AG04449 (cell line): ENCODE measurements at regions not wholly inside any gene's neighbourhood (a gene's known extent, or its start where the extent isn't known, plus 50 kb on each side); places are given as distances from the start of the nearest gene placed in this dataset.

Experiments
- CTCF ChIA-PET: fragments of 350-600 bp; formaldehyde crosslinking; extraction: SDS; loops from one replicate; lab custom pipeline; 2021; ENCODE audit warnings: antibody characterized with exemption; lab: Yijun Ruan, JAX
- POLR2A ChIA-PET: fragments of 400-600, 350-600 bp; formaldehyde crosslinking; extraction: SDS; loops from one replicate; lab custom pipeline; 2020; ENCODE audit warnings: antibody characterized with exemption, inconsistent platforms; lab: Yijun Ruan, JAX
- DNase-seq: peaks from one replicate; pipeline ENCODE4 v3.0.0-alpha.2; 2010; ENCODE audit warnings: low read depth, low spot score
- H3K4me3 ChIP-seq: 2 replicates; pipeline ENCODE4 v1.5.1; 2011; ENCODE audit warnings: low read depth, mild to moderate bottlenecking, control low read depth, low read length
- CTCF ChIP-seq: IDR thresholded peaks from one replicate; pipeline ENCODE4 v1.5.1; 2011; ENCODE audit warnings: mild to moderate bottlenecking, moderate library complexity, low read length, control low read depth, inconsistent platforms; ENCODE audit not compliant: insufficient read depth; ENCODE audit errors: missing control alignments

GRCh38 chr16:65294165-65294564 is 172.3 kb upstream of the CDH11 start:
- ChIA-PET POLR2A (no interaction called here), CTCF (no interaction called here)
- DNase-seq: no peak
- TF ChIP-seq CTCF: no peak
- no peak overlapping the region for H3K4me3 ChIP-seq

GRCh38 chr16:65289022-65289421 is 167.2 kb upstream of the CDH11 start:
- H3K4me3 ChIP-seq: no peak overlapping the region
- CTCF ChIA-PET: no interaction called here

GRCh38 chr16:65287307-65287706 is 165.4 kb upstream of the CDH11 start:
- ChIA-PET POLR2A (no interaction called here), CTCF (no interaction called here)
- H3K4me3 ChIP-seq: no peak overlapping the region
- DNase-seq: no peak
- TF ChIP-seq CTCF: no peak

More at GRCh38 chr16:65289022-65289421, 167.2 kb upstream of the CDH11 start:
- POLR2A ChIA-PET: no interaction called here
- TF ChIP-seq CTCF: no peak
- no peak for DNase-seq

- POLR2A ChIA-PET: no interaction called here
- TF ChIP-seq CTCF: no peak
- H3K4me3 ChIP-seq: no peak overlapping the region
- DNase-seq: no peak
- CTCF ChIA-PET: no interaction called here
Measured at GRCh38 chr16:65285128-65286048, 163.5 kb upstream of the CDH11 start.

GRCh38 chr16:65284626-65285025 is 162.8 kb upstream of the CDH11 start:
- TF ChIP-seq CTCF: no peak
- H3K4me3 ChIP-seq: no peak overlapping the region
- no peak for DNase-seq
- POLR2A ChIA-PET: no interaction called here
- CTCF ChIA-PET: no interaction called here

- TF ChIP-seq CTCF: no peak
- H3K4me3 ChIP-seq: no peak overlapping the region
- POLR2A ChIA-PET: no interaction called here
- CTCF ChIA-PET: no interaction called here
- DNase-seq: no peak
Measured at GRCh38 chr16:65283181-65283651, 161.4 kb upstream of the CDH11 start.
